Endothelial cell of umbilical vein (primary cell): ENCODE measurements at regions not wholly inside any gene's neighbourhood (a gene's known extent, or its start where the extent isn't known, plus 50 kb on each side); places are given as distances from the start of the nearest gene placed in this dataset.
"Not testable (repeated sequence)": the region's sequence is repeated elsewhere in the genome, so short reads cannot be mapped to it uniquely, and the experiment has no call there.

Experiments used
- BruUV-seq: library from RNA; stranded (reverse); fragments of 400-500 nt; replicated peaks from 2 replicates; lab custom pipeline; 2021; lab: Mats Ljungman, UMichigan
- CTCF ChIA-PET: fragments of 300-600, 350-600 bp; sonication (Branson Sonifier 250); formaldehyde crosslinking; loops from one replicate; lab custom pipeline; 2021; ENCODE audit warnings: antibody characterized with exemption, inconsistent platforms; lab: Charles Lee
- POLR2A ChIA-PET: fragments of 300-600, 350-600 bp; sonication (Branson Sonifier 250); formaldehyde crosslinking; loops from one replicate; lab custom pipeline; 2021; ENCODE audit warnings: antibody characterized with exemption, inconsistent platforms; lab: Charles Lee
- DNase-seq: peaks from one replicate; pipeline ENCODE4 v3.0.0-alpha.2; 2011; ENCODE audit warnings: low read depth, low spot score
- FAIRE-seq: peaks from 2 replicates; lab custom pipeline; 2011; peaks lifted over from hg19 to GRCh38; lab: Jason Lieb, UNC
- H2AFZ ChIP-seq: 2 replicates; pipeline ENCODE4 v1.6.0; 2012; ENCODE audit warnings: low read depth, low read length, control low read depth, inconsistent platforms
- H3K27ac ChIP-seq: 2 replicates; pipeline ENCODE4 v1.5.1; 2011; ENCODE audit warnings: low read depth, mild to moderate bottlenecking, control low read depth, low read length, moderate library complexity; ENCODE audit not compliant: insufficient read depth
- H3K27me3 ChIP-seq, 2 experiments: 2 replicates each; pipeline versions ENCODE4 v1.6.0 to v1.6.1; 2011; ENCODE audit warnings: low read length in 2 of 2, mixed read lengths in 1 of 2; ENCODE audit not compliant: control insufficient read depth in 2 of 2, insufficient read depth in 2 of 2
- H3K36me3 ChIP-seq, 2 experiments: 2 replicates in 1 of 2; 3 replicates in 1 of 2; pipeline ENCODE4 v1.5.1; 2011; ENCODE audit warnings: low read length in 2 of 2, mild to moderate bottlenecking in 1 of 2, moderate library complexity in 1 of 2; ENCODE audit not compliant: control insufficient read depth in 2 of 2, insufficient read depth in 2 of 2; ENCODE audit errors: extremely low read depth in 1 of 2
- H3K4me1 ChIP-seq: 3 replicates; pipeline ENCODE4 v1.5.1; 2011; ENCODE audit warnings: mild to moderate bottlenecking, low read length; ENCODE audit not compliant: control insufficient read depth, insufficient read depth; ENCODE audit errors: extremely low read depth
- H3K4me2 ChIP-seq: 2 replicates; pipeline ENCODE4 v1.6.1; 2011; ENCODE audit warnings: low read length, control low read depth, mixed read lengths; ENCODE audit not compliant: insufficient read depth
- H3K4me3 ChIP-seq, 3 experiments: fragments of 200-600 bp in 1 of 3; sonication (generic), shearing (Covaris generic) in 1 of 3; replicated peaks in 1 of 3; 2 replicates each; pipeline ENCODE4 v1.5.1; 2011 to 2016; ENCODE audit warnings: control low read depth in 3 of 3, low read length in 3 of 3, mild to moderate bottlenecking in 2 of 3, inconsistent platforms in 1 of 3, low read depth in 1 of 3, moderate library complexity in 1 of 3; ENCODE audit not compliant: insufficient read depth in 1 of 3
- H3K79me2 ChIP-seq: 2 replicates; pipeline ENCODE4 v1.6.0; 2012; ENCODE audit warnings: low read length, inconsistent platforms; ENCODE audit not compliant: control insufficient read depth, insufficient read depth
- H3K9ac ChIP-seq: replicated peaks from 2 replicates; pipeline ENCODE3; 2011; ENCODE audit warnings: low read length, control low read depth; ENCODE audit not compliant: insufficient read depth; ENCODE audit errors: extremely low read depth
- H3K9me1 ChIP-seq: replicated peaks from 3 replicates; pipeline ENCODE4 v1.6.0; 2011; ENCODE audit warnings: mild to moderate bottlenecking, low read length; ENCODE audit not compliant: control insufficient read depth, insufficient read depth; ENCODE audit errors: extremely low read depth
- H3K9me3 ChIP-seq: replicated peaks from 2 replicates; pipeline ENCODE4 v1.5.1; 2012; ENCODE audit warnings: low read length, inconsistent platforms; ENCODE audit not compliant: control insufficient read depth, insufficient read depth
- H4K20me1 ChIP-seq: replicated peaks from 2 replicates; pipeline ENCODE3; 2011; ENCODE audit warnings: mild to moderate bottlenecking, low read length; ENCODE audit not compliant: control insufficient read depth, insufficient read depth; ENCODE audit errors: extremely low read depth
- CTCF ChIP-seq, 2 donors: IDR thresholded peaks; 1 replicate in 1 of 2; 2 replicates in 1 of 2; pipeline ENCODE4 v1.5.1; 2011; ENCODE audit warnings: low read length in 2 of 2, mild to moderate bottlenecking in 2 of 2, moderate library complexity in 2 of 2, control low read depth in 1 of 2, inconsistent platforms in 1 of 2, low read depth in 1 of 2; ENCODE audit not compliant: insufficient read depth in 1 of 2; ENCODE audit errors: extremely low read depth in 1 of 2
- FOS ChIP-seq: IDR thresholded peaks from 2 replicates; pipeline ENCODE4 v1.6.1; 2011; ENCODE audit warnings: mild to moderate bottlenecking, low read length, moderate library complexity, borderline replicate concordance; ENCODE audit not compliant: insufficient read depth
- dilution Hi-C: fragments of 300-500 bp; cut with MboI; formaldehyde crosslinking; loops from one replicate; pipeline ENCODE4 v1.15.0; 2019; ENCODE audit warnings: low sequenced_read_pairs; ENCODE audit not compliant: extremely low pct_ligation_motif_present
- intact Hi-C: fragments of 100-400 bp; cut with micrococcal nuclease; formaldehyde crosslinking; loops from one replicate; pipeline ENCODE4 v1.10.0; 2022
- TF ChIP-seq, protein P1 (sequence below): IDR thresholded peaks from 2 replicates; pipeline ENCODE4 v1.6.1; 2011; ENCODE audit not compliant: insufficient read depth, insufficient read length

DNA sequence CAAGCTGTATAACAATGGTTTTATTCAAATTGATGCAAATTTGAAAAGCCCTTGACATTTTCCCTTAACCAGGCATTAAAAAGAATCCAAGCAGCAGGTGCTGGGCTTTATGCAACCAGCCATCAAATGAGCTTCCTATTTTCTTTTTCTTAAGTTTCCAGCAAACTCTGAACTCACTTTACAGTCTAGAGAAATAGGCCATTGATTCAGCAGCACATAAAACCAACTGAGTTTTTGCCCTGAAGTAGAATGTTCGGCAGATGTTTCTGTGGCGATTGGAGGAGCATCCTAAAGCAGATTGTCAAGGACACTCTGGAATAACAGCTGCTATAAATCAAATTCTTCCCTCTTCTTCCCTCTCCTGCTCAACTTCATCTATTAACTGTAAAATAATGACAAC lies 582.8 kb upstream of the CPEB2 start:
- intact Hi-C loops, result no loop called here
- Histone ChIP-seq H3K27ac (no peak overlapping the region), H3K9ac (no peak overlapping the region), H3K79me2 (no peaks in the 10 kb centered on the region), H4K20me1 (no peaks in the 10 kb centered on the region), H3K9me3 (peaks cover 3% of the 10 kb centered on the region), H2AFZ (no peak overlapping the region), H3K9me1 (no peaks in the 10 kb centered on the region), H3K4me1 (no peaks in the 10 kb centered on the region), H3K36me3 (no peaks in the 10 kb centered on the region), H3K4me3 (no peak overlapping the region), H3K27me3 (no peaks in the 10 kb centered on the region), H3K4me2 (no peak overlapping the region)
- no peak for DNase-seq
- no peak for FAIRE-seq
- CTCF ChIA-PET, result no interaction called here
- no peak for TF ChIP-seq CTCF (IDR thresholded peaks at IDR 0.05; ENCODE audit: extremely low read depth in 1 of 2, insufficient read depth in 1 of 2, low read depth in 1 of 2, low read length in 2 of 2)
- TF ChIP-seq, protein P1, sequence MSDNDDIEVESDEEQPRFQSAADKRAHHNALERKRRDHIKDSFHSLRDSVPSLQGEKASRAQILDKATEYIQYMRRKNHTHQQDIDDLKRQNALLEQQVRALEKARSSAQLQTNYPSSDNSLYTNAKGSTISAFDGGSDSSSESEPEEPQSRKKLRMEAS, result no peak
- TF ChIP-seq FOS, result no peak
- dilution Hi-C loops, result no loop called here
- POLR2A ChIA-PET, result no interaction called here
- BruUV-seq, result no TSS peak

- intact Hi-C loops, H3K9me1 ChIP-seq, CTCF ChIA-PET, H3K36me3 ChIP-seq, H3K4me1 ChIP-seq, DNase-seq, H3K4me2 ChIP-seq, H3K4me3 ChIP-seq, dilution Hi-C loops, H3K9me3 ChIP-seq, H4K20me1 ChIP-seq, H3K9ac ChIP-seq, H2AFZ ChIP-seq, POLR2A ChIA-PET, H3K27ac ChIP-seq, BruUV-seq, H3K79me2 ChIP-seq, FAIRE-seq, H3K27me3 ChIP-seq: not testable (repeated sequence)
Measured at GRCh38 chr4:14426297-14426696, 576.0 kb upstream of the CPEB2 start.
